ELF-1 (cell line): ENCODE measurements at regions not wholly inside any gene's neighbourhood (a gene's known extent, or its start where the extent isn't known, plus 50 kb on each side); places are given as distances from the start of the nearest gene placed in this dataset.
"Not testable (repeated sequence)": the region's sequence is repeated elsewhere in the genome, so short reads cannot be mapped to it uniquely, and the experiment has no call there.

ENCODE experiments used
- DNase-seq: peaks from one replicate; pipeline ENCODE4 v3.0.0-alpha.2; 2016; ENCODE audit warnings: low read depth, low spot score

DNA sequence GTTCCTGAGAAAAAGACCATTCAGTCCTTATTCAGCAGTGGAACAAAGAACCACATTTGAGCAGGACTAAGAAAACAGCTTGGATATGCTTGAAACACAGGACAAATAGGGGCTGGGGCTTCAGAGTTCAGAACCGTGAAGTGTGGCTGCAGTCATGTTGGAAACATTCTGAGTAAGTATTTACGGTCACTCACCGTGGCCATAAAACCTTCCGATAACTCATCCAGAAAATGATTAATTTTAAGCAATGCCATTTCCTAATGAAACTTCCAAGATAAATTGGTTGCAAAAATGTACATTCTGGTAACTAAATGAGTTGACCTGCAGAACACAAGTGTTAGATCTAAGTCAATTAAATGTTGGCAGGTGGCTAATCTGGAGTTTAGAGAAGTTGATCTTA is 279.2 kb downstream of the CXCL12 start:
- DNase-seq = no peak

GRCh38 chr10:44102726-44103255 is 282.1 kb downstream of the CXCL12 start:
- no peak for DNase-seq

DNA sequence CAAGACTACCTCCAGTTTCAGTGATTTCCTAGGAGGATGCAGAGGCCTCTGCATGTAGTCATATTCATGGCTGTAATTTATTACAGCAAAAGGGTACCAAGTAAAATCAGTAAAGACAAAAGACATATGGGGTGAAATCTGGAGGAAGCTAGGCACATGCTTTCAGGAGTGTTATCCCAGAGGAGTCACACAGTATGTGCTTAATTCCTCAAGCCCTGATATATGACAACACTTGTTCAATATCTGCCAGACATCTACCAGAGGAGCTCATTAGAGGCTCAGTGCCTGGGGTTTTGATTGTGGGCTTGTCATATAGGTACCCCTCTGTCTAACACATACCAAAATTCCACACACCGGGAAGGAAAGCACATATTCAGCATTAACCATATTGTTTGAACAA is 283.8 kb downstream of the CXCL12 start:
- no peak for DNase-seq

- DNase-seq = no peak
These were observed 285.4 kb downstream of the CXCL12 start for GRCh38 chr10:44099511-44099910.

- not testable (repeated sequence) for DNase-seq
These were observed 288.7 kb downstream of the CXCL12 start for GRCh38 chr10:44096217-44096616.

DNA sequence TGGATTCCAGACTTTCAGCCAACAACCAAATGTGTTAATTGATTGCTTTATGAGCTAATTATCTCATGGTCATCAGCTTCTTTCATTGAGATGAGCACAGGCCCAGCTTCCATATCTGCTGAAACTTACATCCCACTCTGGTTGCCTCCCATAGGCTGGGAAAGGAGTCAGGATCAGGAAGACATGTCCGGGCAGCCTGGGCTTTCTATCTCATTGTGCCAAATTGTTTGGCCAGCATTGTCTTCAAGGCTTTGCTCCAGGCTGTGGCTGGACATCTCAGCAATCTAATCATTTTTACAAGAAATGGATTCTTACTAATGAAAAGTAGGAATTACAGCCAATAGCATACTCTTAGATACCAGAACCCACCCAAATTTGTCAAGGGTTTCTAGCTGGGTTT is 295.2 kb downstream of the CXCL12 start:
- no peak for DNase-seq

DNA sequence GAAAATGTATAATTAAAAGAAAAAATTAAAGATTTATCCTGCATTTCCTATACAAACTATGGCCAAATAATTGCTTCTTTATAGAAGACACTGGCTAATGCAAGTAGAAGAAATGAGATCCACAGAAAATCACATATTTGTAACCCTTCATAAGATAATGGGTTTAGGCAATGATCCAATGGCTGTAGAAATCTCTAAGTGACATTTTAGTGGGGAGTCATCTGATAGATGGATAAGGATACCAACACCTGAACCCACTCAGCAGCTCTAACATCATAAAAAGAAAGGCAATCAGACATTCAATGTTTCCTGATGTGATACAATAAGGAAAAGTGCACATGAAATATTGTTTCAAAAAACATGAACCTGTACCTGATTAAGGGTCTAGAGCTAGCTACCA is 297.5 kb downstream of the CXCL12 start:
- DNase-seq = no peak

DNA sequence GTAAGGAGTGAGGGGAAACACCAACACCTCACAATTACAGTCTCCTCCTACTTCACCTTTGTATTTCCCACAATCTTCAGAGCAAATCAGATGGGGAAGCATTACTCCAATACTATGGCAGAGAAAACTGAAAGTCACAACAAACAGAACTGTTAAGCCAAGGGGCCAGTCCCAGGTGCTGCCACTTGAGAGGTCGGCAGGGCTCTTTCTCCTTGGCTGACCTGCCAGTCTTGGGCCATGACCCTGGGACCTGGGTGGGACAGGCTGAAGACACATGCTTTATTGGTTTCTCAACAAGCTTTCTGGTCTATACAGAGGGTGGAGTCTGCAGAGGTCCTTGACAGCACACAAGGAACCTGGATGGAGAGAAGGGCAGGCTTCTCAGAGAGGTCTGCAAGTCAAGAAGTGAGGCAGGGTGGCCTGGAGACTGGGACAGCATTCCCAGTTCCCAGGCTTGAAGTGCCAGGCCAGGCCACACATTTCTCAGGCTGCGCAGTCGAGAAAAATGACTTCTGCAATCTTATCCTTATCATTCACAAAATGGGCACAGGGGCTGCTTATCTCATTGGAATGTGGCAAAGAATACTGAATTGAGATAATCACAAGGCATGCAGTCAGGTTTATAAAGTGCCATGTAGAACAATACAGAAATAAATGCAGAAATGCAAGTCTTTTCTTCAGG is 301.0 kb downstream of the CXCL12 start:
- DNase-seq = no peak

- DNase-seq = no peak
These were observed 313.4 kb downstream of the CXCL12 start for GRCh38 chr10:44071479-44071878.

GRCh38 chr10:44070282-44070681 is 314.6 kb downstream of the CXCL12 start:
- DNase-seq = no peak

DNA sequence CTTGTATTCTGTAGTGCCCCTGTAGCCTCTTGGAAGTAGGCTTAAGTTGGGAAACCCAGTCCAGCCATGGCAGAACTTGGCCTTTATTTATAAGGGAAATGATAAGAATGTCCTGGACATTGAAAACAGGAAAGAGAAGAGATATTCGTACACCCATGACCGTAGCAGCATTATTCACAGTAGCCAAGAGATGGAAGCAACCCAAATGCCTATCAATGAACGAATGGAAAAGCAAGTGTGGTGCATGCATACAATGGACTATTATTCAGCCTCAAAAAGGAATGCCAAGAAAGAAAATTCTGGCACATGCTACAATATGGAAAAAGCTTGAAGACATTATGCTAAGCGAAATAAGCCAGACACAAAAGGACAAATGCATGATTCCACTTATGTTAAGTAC is 315.3 kb downstream of the CXCL12 start:
- no peak for DNase-seq

DNA sequence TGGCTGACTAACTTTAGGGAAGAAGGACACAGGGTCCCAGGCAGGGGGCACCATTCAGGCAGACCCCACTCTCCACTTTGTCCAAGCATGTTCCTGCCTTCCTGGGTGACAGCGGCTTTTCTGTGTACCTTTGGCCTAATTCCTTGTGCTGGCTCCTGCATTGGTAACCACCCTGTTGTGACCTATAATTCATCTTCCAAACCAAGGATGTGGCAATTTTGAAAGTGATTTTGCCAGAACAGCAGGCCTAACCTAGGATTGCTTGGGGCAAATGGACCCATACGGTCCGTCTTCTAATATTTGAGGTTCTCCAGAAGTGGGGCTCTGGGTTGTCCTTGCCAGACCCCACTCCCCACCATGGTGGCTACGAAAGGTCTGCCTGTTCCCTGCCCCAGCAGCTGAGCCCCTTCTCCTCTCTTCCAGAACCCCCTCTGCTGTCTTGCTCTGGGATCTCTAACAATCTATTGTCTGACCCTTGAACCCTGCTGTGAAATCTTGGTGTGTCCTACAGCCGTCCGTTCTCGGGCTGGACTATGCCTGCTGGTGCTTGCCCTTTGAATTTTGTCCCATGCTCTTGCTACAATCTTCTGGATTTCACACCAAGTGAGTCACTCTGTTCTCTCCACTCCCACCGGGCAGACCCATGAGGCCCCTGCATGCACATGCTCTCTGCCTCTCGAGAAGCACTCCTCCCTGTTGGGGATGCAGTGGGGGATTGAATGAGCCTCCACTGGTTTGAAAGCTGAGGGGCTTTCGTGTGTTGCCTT is 316.0 kb downstream of the CXCL12 start:
- DNase-seq = no peak

- no peak for DNase-seq
These were observed 317.5 kb downstream of the CXCL12 start for GRCh38 chr10:44067432-44067831.

DNA sequence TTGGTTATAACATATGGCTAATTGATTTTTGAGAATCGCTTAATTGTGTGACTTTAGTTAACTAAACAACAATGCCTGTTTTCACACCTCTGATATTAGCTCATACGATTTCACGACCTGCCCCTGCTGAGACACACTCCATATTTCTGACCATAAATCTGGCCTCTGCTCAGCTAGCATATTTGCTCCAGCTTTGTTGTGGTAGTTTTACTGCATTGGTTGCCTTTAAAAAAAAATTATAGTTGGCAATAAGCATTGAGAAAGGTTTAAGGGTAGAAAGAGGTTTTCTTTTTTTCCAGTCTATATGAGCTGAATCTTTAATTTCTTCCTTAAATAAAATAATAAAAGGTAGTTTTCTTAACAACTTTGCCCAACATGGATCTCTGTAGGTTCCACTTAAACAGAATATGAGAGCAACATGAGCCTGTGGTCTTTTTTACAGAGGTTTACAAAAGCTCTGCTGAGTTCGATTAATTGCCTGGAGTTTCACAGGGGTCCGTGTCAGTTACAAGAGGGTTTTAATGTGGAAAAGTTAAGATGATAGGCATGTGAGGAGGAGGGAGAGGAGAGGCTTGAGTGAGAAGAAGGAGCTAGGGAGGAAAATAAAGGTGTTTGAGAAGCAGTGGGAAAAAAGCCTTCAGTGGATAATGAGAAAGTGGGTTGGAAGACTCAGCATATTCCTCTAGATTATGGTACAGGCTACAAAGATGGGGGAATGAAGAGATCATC is 318.2 kb downstream of the CXCL12 start:
- DNase-seq = no peak

DNA sequence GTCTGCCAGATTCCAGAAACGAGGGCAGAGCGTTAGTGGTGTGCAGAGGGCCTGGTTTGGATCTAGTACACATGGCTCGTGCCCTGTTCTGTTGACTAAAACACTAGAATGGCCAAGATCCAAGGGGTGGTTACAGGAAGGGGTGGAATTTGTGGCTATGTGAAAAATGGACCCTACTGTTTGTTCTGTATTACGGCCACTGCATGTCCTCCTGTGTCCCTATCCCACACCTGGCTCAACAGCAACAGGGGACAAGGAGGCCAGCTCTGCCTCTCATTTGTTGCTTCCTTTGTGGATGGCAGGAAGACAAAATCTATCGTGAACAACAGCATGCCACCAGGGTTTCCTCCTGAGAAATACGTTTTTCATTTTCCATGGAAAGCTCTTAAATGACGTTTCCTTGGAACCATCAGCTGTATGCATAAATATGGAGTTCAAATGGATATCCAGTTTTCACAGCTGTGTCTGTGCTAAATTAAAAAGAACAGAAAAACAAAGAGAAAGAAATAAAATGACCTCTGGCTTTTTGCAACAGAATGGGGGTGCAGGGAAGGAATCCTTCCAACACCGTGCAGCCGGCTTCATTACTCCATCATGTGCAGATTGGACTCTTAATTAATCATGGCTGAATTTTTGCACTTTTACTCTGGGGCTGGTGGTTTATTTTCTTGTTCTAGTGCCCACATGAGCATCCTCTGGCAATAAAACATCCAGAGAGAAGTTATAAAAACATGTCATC is 318.9 kb downstream of the CXCL12 start:
- no peak for DNase-seq

- no peak for DNase-seq
These were observed 319.7 kb downstream of the CXCL12 start for GRCh38 chr10:44064987-44065787.

- DNase-seq = no peak
These were observed 320.6 kb downstream of the CXCL12 start for GRCh38 chr10:44064317-44064716.

- no peak for DNase-seq
These were observed 321.2 kb downstream of the CXCL12 start for GRCh38 chr10:44063686-44064085.

GRCh38 chr10:44060719-44061118 is 324.2 kb downstream of the CXCL12 start:
- peak; percentile 42 for DNase-seq

- DNase-seq = no peak
These were observed 324.7 kb downstream of the CXCL12 start for GRCh38 chr10:44060221-44060620.

GRCh38 chr10:44058259-44058658 is 326.6 kb downstream of the CXCL12 start:
- DNase-seq = no peak
